NCI-H146 treated with DMSO at 0.1 percent for 48 hours (cell line): ENCODE measurements at regions not wholly inside any gene's neighbourhood (a gene's known extent, or its start where the extent isn't known, plus 50 kb on each side); places are given as distances from the start of the nearest gene placed in this dataset.
"Not testable (repeated sequence)": the region's sequence is repeated elsewhere in the genome, so short reads cannot be mapped to it uniquely, and the experiment has no call there.

Experiments
- DNase-seq: peaks from one replicate; lab custom pipeline; 2025; ENCODE audit not compliant: unreplicated experiment; lab: John Stamatoyannopoulos, UW

DNA sequence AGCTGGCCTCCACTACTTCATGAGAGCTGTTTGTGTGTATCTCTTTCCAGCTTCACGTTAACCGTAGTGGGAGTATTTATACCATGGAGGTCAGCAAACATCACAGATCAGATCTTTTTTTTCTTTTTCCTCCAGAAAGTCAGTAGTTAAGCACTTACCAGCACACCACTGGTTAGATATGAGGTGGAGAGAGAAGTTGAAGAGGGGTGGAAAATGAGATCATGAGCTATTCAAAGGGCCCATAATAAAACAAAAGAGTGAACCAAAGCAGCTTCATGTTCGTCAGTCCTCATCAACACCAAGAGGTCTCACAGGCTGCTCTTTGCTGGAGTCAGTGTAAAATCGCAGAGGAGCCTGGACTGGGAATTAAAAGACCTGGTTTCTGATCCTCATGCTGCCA, 125.1 kb upstream of the SGK1 start:
- DNase-seq, result no peak

DNA sequence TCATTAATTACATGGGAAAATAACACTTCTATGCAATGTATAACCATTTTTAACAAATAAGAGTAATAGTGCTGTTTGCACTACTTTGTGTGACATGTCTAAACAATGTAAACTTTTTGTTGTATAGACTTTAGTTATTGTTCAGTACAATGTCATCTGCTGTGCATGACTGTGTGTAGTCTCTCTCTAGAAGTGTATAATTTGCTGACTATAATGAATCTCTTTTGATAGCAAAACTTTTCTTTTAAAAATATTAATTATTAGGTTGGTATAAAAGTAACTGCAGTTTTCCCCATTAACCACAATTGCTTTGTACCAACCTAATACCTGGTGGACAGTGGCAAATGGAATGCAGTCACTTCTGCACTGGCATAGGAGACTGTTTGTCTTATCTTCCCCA, 124.2 kb upstream of the SGK1 start:
- DNase-seq, result no peak

DNA sequence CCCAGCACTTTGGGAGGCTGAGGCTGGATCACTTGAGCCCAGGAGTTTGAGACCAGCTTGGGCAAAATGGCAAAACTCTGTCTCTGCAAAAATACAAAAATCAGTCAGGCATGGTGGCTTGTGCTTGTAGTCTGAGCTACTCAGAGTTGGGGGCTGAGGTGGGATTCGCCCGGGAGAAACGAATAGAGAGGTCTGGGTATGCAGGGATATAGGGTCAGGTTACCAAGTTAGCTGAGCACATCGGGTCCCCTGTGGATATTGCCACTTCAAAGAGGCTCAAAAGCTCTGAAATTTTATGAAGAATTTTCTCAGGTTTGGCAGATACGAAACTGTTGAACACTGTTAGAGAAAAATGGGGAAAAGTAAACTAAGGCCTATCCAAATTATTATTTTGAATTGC, 120.9 kb upstream of the SGK1 start:
- DNase-seq, result no peak

DNA sequence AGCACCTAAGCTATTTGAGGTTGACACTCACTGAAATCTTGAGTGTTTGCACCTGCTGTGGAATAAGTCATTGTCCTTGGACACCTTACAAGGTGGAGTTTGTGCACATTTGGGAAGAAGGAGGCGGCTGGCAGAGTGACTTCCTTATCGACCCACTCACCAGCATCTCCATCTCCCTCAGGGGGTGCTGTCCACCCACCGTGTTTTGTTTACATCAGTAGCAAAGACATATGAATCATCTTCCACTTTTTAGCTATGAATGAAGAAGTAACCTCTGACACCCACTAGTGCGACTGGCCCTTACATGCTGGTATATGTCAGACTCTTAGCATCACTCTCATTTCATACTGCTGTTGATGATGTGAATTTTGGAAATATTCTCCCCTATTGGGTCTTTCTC, 119.5 kb upstream of the SGK1 start:
- DNase-seq, result no peak

DNA sequence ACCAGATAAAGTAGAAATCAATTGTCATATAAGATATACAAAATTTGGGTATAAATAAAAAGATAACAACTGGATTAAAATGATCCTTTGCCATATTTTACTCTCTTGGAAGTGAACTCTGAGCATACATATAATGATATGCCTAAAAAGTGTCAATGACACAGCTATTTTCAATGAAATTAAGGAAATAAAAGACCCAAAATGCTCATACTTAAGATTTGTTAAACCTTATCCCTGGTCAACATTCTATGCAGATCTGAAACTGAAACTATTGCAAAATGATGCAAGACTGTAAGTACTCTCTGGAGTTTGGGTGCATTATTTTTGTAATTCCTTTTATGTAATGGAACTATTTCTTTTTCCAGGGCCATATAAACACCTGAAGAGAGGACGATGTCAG, 119.0 kb upstream of the SGK1 start:
- no peak for DNase-seq

DNA sequence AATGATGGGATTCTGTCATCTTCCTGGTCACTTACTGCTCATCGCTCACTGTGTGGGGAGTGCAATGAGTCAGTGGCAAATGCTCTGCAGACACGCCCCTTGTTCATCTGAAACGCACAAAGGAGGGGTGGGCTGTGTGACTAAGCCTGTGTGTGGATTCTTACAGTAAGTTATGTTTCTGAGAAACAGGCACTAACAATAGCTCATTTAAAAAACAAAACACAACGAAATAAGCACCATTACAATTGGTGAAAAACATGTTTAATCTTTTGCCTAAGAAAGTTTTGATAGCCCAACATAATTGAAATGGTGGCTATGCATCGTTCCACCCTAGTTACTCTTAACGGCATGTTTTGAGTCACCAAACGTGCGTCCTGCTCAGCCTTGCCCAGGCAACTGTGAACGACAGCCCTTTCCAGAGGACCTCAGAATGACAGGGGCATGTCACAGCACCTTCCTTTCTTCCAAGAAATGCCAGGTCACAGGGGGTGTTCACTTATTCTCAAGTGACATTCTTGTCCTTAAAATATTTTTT, 118.4 kb upstream of the SGK1 start:
- peak; percentile 47 for DNase-seq

DNA sequence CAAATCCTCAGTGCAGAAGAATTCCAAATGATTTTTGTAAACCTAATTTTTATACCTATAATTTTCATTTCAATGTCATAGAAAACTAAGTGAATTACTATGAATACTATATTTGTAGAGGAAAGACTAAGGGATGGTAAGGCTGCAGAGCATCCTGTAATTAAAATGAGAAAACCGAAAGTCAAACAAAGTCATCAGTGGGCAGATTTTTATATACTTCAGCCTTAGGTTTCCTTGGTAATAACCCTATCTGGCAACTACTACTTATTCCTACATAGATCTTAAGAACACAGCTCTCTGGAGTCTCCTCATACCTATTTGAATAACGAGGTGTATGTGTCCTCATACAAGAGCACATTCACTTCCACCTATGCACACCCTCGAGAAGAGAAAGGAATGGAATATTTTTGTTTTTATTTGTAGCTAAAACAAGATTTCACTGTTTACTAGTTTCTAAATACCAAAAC, 117.9 kb upstream of the SGK1 start:
- DNase-seq, result no peak

DNA sequence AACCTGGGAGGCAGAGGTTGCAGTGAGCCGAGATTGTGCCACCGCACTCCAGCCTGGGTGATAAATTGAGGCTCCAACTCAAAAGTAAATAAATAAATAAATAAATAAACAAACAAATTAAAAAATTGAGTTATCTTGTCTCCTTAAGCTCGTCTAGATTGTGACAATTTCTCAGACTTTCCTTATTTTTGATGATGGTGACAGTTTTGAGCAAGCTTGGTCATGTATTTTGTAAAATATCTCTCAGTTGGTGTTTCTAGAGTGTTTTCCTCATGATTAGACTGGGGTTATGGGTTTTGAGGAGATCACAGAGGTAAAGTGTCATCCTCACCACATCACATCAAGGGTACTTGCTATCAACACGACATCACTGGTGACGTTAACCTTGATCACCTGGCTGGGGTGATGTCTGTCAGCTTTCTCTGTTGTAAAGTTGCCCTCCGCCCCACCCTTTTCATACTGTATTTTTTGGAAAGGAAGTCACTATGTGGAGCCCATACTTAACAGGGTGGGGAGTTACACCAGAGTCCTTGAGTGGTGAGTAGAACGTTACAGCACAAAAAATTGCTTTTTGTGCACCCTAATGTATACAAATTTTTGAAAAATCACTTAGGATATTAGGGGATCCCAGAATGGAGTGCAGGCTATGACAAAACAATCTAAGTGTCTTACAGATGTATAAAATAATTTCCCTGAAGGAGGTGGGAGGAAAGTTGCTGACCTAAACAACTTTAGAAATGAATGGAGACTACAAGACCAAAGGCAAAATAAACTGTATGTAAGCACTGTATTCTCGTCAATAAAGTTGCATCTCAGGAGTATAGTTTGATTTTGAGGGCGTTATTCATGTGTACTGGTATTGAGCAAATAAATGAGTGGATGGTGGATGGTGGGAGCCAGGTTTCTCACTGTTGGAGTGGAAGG, 116.4 kb upstream of the SGK1 start:
- DNase-seq, result no peak

DNA sequence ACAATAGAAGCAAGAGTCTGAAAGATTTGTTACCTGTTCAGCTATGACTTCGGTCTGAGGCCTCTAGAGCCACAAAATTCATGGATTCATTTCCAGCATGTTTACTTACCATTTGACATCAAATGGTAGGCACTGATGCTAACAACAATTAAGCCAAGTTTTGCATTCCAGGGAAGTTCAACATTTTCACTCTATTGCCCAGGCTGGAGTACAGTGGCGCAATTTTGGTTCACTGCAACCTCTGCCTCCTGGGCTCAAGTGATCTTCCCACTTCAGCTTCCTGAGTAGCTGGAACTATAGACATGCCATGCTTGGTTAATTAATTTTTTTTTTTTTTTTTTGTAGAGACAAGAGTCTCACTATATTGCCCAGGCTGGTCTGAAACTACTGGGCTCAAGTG, 114.1 kb upstream of the SGK1 start:
- no peak for DNase-seq

DNA sequence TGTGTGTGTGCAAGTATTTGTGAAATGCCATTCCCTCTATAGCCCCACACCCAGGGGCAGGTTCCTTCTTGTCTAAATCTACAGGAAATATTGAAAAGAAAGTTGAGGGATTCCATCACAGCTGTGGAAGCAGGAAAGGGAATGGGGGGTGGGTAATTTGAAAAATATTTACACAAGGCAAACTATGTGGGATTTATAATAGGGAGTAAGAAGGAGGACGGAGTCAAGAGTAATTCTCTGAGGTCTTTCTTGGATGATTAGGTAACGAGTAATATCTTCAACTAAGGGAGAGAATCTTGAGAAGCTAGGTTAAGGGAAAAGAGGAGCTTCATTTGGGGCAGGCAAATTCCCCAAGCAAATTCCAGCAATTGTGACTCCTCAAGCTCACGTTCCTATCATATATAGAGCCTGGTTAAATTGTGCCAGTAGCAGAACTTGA, 113.5 kb upstream of the SGK1 start:
- no peak for DNase-seq

DNA sequence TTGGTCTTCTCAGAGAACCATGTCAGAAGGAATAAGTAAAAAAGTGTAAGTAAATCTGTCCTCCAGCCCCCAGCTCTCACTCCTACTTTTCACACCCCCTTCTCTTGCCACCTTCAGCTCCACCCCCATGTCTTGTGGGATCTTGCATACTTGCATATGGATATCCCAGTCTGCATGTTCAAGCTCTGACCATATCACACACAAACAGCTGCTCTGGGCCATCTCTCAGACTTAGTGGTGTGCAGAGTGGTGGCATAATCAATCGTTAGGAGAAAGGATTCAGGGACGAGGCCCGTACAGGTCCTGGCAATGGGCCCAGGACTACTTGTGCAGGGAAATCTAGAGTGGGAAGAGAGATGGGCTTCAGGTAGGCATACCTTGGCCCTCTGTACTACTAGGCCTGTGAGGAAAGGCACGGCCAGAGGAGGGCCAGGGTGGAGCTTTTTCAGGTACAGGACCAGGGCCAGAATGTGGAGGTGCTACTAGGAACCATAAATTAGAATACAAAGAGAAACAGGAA, 112.0 kb upstream of the SGK1 start:
- DNase-seq, result no peak

DNA sequence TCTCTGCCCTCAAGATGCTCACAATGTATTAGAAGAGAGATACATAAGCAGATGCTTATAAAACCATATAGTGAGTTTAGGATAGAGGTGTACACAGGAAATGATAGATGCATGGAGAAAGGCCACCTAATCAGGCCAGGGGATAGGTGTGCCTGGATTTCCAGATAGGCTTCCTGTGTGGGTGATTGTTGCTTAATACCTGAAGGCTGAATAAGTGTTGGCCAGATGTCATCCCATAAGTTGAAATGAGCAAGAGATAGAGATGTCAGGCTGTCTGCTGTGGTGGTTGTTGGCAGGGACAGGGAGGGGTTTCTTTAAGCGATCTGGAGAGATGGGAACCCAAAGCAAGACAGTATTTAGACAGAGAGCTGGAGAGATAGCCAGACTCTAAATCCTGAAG, 109.8 kb upstream of the SGK1 start:
- no peak for DNase-seq

DNA sequence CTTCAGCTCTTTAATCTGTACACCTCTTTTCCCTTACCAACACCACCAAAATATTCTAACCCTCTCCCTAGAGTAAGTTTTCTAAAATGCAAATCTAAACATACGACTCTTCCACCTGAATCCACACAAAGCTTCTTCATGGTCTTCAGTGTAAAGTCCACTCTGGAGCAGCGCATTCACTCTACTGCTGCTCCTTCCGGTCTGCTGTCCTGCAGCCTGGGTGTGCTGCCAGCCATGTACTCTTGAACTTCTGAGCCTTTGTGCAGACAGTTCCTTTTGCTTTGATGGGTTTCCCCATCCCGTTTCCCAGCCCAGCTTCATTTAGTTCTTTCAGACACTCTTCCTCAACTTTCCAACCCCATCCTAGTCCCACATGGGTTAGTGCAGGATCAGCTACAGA, 108.7 kb upstream of the SGK1 start:
- no peak for DNase-seq

DNA sequence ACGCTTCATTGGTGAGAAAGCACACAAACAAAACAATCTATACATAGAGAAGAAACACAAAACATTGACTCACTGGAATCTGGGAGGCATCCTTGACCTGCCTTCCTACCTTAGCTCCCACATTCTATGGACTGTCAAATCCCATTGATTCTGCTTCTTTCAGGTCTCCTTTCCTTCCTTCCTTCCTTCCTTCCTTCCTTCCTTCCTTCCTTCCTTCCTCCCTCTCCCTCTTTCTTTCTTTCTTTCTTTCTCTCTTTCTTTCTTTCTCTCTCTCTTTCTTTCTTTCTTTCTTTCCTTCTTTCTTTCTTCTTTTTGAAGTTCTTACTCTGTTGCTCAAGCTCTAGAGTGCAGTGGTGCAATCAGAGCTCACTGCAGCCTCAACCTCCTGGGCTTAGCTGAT, 108.0 kb upstream of the SGK1 start:
- not testable (repeated sequence) for DNase-seq

DNA sequence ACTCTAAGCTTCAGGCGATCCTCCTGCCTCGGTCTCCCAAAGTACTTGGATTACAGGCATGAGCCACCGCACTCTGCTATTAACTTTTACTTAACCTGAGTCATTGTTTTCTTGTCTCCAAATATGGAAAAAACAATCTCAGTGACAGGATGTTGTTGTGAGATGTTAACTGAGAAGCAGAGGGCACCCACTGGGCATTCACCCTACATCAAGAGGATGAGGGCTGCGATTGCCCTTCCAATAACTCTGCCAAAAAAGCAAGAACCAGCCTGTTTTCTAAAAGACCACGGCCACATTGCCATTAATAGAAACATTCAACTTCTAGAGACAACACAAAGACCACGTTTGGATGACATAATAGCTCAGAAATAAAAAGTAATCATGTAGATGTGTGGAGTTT, 107.6 kb upstream of the SGK1 start:
- no peak for DNase-seq

DNA sequence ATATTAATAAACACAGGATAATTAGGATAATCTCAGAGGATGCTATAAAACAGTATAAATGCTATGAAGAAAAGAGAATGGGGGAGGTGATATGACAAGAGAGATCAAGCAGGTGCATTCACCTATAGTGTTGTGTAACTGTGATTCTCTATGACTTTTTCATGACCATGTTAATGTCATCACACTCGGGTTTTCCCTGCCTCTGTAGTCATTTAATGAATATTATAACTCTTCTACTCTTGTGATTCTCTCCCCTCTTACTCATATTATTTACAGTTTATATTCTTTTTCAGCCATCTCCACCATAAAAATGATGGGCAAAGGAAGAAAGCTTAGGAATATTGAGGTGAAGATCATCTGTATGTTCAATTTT, 106.9 kb upstream of the SGK1 start:
- DNase-seq, result no peak

DNA sequence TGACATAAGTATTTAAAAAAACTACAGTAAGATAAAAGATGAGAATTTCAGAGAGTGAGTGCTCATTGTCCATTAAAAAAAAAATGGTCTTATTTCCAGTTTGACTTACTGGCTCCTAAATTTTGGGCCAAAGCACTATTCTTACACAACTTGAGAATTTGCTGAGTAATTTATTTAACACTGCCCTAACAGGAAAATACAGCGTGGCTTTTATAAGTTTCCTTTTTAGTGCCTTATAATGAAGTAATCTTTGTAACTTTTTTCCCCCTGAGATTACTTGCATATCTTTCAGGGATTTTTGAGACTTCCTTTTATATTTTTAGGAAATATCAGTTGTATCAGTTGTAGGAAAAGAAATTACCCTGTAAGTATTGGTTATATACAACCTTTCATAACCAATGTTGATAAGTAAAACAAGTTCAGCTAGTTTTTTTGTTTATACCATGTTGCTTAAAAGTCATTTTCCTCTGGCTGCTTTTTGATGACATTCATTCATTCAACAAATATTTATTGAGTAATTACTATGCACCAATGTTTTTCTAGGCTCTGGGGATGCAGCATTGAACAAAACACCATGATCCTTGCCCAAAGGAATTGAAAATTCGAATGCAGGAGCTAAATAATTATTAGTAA, 106.4 kb upstream of the SGK1 start:
- DNase-seq, result no peak

DNA sequence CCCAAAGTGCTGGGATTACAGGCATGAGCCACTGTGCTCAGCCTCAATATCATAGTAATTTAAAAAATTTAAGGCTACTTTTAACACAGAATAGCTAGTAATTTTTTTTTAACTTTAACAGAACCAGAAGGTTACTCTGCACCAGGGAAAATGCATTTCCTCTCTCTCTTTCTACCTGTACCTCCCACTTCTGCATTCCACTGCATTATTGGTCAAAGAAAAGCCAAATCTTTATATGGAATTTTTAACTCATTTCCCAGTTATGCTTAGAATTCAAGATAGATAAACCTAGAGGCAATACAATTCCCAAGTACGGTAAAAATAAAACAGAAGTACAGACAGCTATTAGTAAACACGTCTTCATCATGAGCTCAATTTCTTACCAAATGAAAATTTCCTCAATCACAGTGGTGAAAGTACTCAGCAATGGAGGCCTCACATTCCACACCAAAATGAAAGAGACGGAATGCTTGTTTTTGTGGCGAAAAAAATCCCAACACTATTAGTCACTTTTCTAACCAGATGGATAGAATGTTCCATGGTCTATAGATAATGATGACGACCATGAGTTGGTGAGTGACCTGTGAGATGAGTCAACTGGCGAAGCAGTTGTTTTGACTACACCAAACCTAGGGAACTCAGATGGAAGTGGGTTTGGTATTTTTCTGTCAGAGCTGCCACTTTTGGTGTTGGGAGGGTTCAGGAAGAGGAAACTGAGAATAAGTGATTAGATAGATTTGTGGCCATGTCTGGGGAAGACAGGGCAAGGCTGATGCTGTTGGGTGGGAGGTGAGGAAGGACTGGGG, 104.7 kb upstream of the SGK1 start:
- DNase-seq, result no peak

DNA sequence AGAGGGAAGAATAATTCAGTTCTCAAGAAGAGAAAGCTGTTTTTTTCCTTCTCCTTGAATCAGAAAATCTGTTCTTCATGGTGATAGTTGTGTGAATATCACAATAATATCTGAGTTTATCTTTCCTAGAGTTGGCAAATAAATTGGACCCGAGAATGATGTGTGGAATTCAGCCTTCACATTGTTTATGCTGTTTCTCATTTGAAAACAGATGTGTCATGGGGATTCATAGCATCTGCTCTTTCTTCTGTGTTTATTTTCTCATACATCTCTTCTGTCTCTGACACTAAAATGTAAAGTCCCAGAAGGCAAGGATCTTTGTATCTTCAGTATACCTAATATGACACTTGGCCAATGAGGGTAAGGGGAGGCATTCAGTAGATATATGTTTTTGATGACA, 103.6 kb upstream of the SGK1 start:
- no peak for DNase-seq

DNA sequence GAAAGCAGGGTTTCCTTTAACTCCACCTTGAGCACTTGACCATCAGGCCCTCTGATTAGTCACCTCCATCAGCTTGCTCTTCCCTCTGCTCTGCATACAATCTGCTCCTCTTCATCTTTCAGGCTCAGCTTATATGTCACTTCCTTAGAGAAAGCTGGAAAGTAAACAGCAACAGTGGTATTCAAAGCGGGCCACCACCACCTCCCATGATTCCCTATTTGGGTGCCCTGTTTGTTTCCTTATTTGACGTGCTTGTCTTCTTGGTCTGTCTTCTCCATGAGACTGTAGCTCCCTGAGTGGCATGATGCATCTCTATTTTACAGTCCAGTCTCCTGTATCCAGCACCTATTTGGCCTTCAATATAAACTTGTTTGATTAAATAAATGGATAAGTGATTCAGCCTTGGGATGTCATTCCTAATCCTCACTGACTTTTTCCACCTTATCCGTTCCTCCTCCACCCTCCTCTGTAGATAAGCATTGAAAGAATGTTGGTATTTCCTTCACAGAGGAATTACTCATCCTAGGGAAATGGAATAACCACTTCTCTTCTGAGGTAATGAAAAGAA, 102.8 kb upstream of the SGK1 start:
- DNase-seq, result no peak

DNA sequence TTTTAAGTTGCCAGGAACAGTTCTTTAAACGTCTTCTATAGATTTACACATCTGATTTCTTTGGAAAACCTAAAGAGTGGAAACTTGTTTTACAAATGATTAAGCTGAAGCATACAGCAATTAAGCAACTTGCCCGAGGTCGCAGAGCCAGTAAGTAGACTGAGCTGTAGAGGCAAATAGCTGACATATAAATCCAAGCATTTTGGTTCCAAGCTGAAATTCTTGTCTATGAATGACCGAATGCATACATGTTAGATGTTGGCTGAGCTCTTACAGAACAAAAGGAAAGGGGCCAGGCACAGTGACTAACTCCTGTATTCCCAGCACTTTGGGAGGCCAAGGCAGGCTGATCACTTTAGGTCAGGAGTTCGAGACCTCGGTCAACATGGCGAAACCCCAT, 101.8 kb upstream of the SGK1 start:
- no peak for DNase-seq
